ENCODE measurements at regions not wholly inside any gene's neighbourhood (a gene's known extent, or its start where the extent isn't known, plus 50 kb on each side); places are given as distances from the start of the nearest gene placed in this dataset.

GRCh38 chr7:106593028-106593417, 67.9 kb downstream of the CCDC71L start:
- TF ChIP-seq CTCF (IDR thresholded peaks at IDR 0.05) (no peak), POLR2A (IDR thresholded peaks at IDR 0.05) (no peak)
